Ovary (tissue), 7 donors: ENCODE measurements at regions not wholly inside any gene's neighbourhood (a gene's known extent, or its start where the extent isn't known, plus 50 kb on each side); places are given as distances from the start of the nearest gene placed in this dataset.

Experiments
- DNase-seq, 5 donors: peaks; one replicate each; pipeline ENCODE4 v3.0.0-alpha.2; 2019 to 2020
- H3K27ac ChIP-seq, 2 donors: fragments of 200-600 bp; one replicate each; pipeline versions ENCODE4 v1.5.1 to v1.8.0; 2019 to 2022
- H3K27me3 ChIP-seq: fragments of 200-600 bp; one replicate; pipeline ENCODE4 v1.8.0; 2022
- H3K36me3 ChIP-seq: fragments of 200-600 bp; sonication (generic); one replicate; pipeline ENCODE4 v1.5.1; 2019
- H3K4me1 ChIP-seq: one replicate; pipeline ENCODE4 v1.8.1; 2013; ENCODE audit warnings: mild to moderate bottlenecking, moderate library complexity; ENCODE audit not compliant: insufficient read depth
- H3K4me3 ChIP-seq: fragments of 200-600 bp; sonication (generic); one replicate; pipeline ENCODE4 v1.5.1; 2017
- H3K9me3 ChIP-seq, 2 donors: fragments of 200-600 bp in 1 of 2; sonication (generic) in 1 of 2; one replicate each; pipeline versions ENCODE4 v1.5.1 to v1.8.1; 2013 to 2019; ENCODE audit warnings: mild to moderate bottlenecking in 1 of 2, moderate library complexity in 1 of 2
- CTCF ChIP-seq, 3 donors: fragments of 450-650 bp in 2 of 3; fragments of 200-600 bp in 1 of 3; IDR thresholded peaks; one replicate each; pipeline versions ENCODE4 v1.5.1 to v1.8.0; 2016 to 2022; ENCODE audit warnings: antibody characterized with exemption in 3 of 3, mild to moderate bottlenecking in 1 of 3
- EP300 ChIP-seq: sonication (generic); formaldehyde crosslinking; IDR thresholded peaks from one replicate; pipeline ENCODE4 v1.6.1; 2017; ENCODE audit warnings: antibody characterized with exemption
- POLR2A ChIP-seq: fragments of 450-650 bp; IDR thresholded peaks from one replicate; pipeline ENCODE4 v1.6.1; 2017; ENCODE audit warnings: antibody characterized with exemption, mild to moderate bottlenecking, moderate library complexity
- WGBS, 3 donors: extraction: QIAGEN DNeasy Blood & Tissue Kit in 1 of 3; methylation state at CpG; one replicate each; pipeline versions ENCODE4 v1.1.5 to v1.1.7; 2013 to 2017; 5-methylcytosine and 5-hydroxymethylcytosine counted together
- intact Hi-C, 4 donors: fragments of 100-400 bp; cut with DNase I; formaldehyde crosslinking; loops; one replicate each; pipeline versions ENCODE4 v1.11.0 to v1.15.1; 2022 to 2023
- donor health status: DM: no; HTN: no; CAD: no; lungs with moderate emphysema.
- donor health status: DM: no; HTN: no; CAD: no.
- donor health status: Bipolar disorder and iron deficiency.
- donor health status: DM: no; HTN: no; CAD: no.
- donor health status: DM: yes; HTN: yes; CAD: no.

GRCh38 chr15:94889153-94889552 is 657.8 kb downstream of the MCTP2 start:
- Histone ChIP-seq H3K4me1 (no peaks in the 10 kb centered on the region), H3K36me3 (no peaks in the 10 kb centered on the region), H3K4me3 (no peak overlapping the region), H3K27me3 (no peaks in the 10 kb centered on the region), H3K9me3 (no peaks in the 10 kb centered on the region), H3K27ac (no peak overlapping the region)
- TF ChIP-seq EP300 (no peak), POLR2A (no peak), CTCF (IDR thresholded peaks at IDR 0.05) (no peak)
- no peak for DNase-seq
- 91 to 97% (median 96%) methylated on average over 5 of the region's 5 CpGs for WGBS, 3 donors
- intact Hi-C loops, result no loop called here

- no peak for DNase-seq
- intact Hi-C loops, result no loop called here
- no peak overlapping the region for H3K27ac ChIP-seq
- H3K4me3 ChIP-seq, result no peak overlapping the region
- no peaks in the 10 kb centered on the region for H3K9me3 ChIP-seq
- no peak for TF ChIP-seq CTCF (IDR thresholded peaks at IDR 0.05)
- no peak for TF ChIP-seq POLR2A
- TF ChIP-seq EP300, result no peak
- H3K36me3 ChIP-seq, result no peaks in the 10 kb centered on the region
- H3K27me3 ChIP-seq, result no peaks in the 10 kb centered on the region
- no peaks in the 10 kb centered on the region for H3K4me1 ChIP-seq
Observed at GRCh38 chr15:94893091-94893490, 661.7 kb downstream of the MCTP2 start.

- 88 to 93% (median 92%) methylated on average over 3 of the region's 3 CpGs for WGBS, 3 donors
- no peak overlapping the region for H3K4me3 ChIP-seq
- intact Hi-C loops, result no loop called here
- no peaks in the 10 kb centered on the region for H3K9me3 ChIP-seq
- no peaks in the 10 kb centered on the region for H3K36me3 ChIP-seq
- H3K4me1 ChIP-seq, result no peaks in the 10 kb centered on the region
- no peak for DNase-seq
- no peaks in the 10 kb centered on the region for H3K27me3 ChIP-seq
- no peak overlapping the region for H3K27ac ChIP-seq
- TF ChIP-seq EP300 (no peak), CTCF (IDR thresholded peaks at IDR 0.05) (no peak), POLR2A (no peak)
Observed at GRCh38 chr15:94894056-94894455, 662.7 kb downstream of the MCTP2 start.

GRCh38 chr15:94909510-94909909 is 678.1 kb downstream of the MCTP2 start:
- intact Hi-C loops, result no loop called here

More at GRCh38 chr15:94909510-94909909, 678.1 kb downstream of the MCTP2 start:
- no peaks in the 10 kb centered on the region for H3K36me3 ChIP-seq
- WGBS, 3 donors, result 81 to 91% (median 86%) methylated on average over 1 of the region's 1 CpG
- H3K4me3 ChIP-seq, result no peak overlapping the region
- no peaks in the 10 kb centered on the region for H3K4me1 ChIP-seq
- H3K9me3 ChIP-seq, result no peaks in the 10 kb centered on the region
- DNase-seq, result no peak
- H3K27ac ChIP-seq, result no peak overlapping the region
- no peak for TF ChIP-seq POLR2A
- no peak for TF ChIP-seq CTCF (IDR thresholded peaks at IDR 0.05)
- TF ChIP-seq EP300, result no peak
- H3K27me3 ChIP-seq, result no peaks in the 10 kb centered on the region
